SIG-M5 (cell line): ENCODE measurements at regions not wholly inside any gene's neighbourhood (a gene's known extent, or its start where the extent isn't known, plus 50 kb on each side); places are given as distances from the start of the nearest gene placed in this dataset.
A peak's percentile ranks its signal among the peaks of the same experiment; 100 is the strongest.
"Not testable (repeated sequence)": the region's sequence is repeated elsewhere in the genome, so short reads cannot be mapped to it uniquely, and the experiment has no call there.

Source experiments
- DNase-seq: peaks from one replicate; lab custom pipeline; 2025; lab: John Stamatoyannopoulos, UW

DNA sequence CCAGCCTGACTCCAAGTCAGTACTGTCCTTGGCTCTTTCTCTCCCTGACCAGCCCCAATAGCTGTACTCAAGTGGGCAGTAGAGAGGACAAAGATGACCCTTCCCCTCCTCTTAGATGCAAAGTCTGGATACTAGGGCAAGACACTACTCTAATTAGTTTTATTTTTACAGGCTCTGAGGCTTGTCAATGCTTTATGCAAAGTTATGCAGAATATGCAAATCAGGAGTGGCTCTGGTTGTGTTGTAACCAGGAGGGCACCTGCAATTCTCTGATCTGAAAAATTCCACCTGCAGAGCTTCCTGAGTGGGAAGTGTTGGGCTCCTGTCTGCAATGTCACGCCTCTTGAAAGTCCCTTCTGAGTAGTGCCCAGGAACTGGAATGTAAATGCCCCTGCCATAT, 201.5 kb downstream of the RGS3 start:
- no peak for DNase-seq

DNA sequence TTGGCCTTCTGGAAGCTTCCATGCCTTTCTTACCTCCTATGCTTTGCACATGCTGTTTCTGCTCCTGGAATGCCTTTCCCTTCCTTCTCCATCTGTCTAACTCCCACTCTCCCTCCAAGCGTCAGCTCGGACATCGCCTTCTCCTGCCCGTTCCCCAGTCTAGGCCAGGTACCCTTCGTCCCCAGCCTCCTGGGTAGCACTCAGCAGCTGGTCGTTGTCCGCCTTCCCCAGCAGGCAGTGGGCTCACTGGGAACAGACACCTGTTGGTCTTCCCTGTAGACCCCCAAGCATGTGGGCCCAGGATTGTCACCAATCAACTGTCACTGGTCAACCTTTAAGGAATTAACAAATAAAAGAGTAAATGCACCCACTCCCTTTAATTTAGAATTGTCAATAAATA, 202.2 kb downstream of the RGS3 start:
- DNase-seq = no peak

DNA sequence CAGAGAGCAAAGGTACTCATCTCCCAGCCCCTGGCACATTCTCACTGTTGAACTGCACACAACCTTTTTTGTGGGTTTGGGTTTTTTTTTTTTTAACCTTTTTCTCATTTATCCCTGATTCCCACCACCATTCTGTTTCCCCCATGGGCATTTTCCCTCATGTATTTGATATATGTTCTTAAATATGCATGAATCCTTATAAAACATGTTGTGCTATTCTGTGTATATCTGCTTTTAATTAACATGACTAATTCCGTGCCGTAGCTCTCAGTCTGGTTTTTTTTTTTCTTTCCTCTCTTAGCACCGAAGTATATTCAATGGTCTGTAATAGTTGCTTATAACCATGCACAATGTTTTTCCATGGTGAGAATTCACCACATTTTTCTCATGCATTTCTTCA, 204.5 kb downstream of the RGS3 start:
- no peak for DNase-seq

DNA sequence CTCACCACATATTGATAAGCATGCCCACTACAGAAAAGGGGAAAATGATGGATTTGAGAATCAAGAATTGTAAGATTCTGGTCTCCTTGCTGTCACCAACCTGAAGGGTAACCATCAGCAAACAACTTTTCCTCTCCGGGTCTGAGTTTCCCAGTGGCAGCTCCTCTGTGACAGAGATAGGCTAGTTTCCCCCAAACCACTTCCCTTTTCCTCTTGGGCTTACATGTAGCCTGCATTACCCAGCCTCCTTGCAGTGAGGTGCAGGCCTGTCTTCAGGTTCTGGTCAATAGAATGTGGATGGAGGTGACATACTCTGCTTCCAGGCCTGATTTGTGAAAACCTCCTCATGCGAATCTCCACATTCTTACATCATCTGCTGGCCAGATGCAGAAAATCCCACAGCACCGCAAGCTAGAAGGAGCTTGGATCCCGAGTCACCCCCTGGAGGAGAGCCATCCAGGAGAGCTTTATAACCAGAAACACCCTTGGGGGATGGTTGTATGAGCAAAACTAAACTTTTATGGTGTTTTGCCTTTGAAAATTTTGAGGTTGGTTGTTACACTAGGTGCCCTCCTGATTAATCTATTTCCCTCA, 206.1 kb downstream of the RGS3 start:
- DNase-seq = no peak

DNA sequence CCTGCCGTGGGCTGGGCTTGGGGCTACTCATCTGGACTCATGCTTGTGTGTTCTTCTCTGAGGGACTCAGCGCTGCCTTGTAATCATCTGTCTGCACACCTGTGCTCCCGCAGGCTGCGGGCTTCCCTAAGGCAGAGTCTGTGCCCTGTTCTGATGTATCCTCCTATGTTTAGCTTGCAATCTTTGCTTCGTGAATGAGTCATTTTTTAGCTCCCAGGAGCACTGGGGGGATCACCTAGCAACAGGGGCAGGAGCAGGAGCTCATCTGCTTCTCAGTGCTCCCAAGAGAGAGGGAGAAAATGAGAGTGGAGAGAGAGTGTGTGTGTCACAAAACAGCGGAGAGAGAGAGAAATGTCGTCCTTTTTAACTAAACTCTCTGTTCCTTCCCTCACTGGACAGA, 202.4 kb upstream of the ZNF618 start:
- DNase-seq = no peak

DNA sequence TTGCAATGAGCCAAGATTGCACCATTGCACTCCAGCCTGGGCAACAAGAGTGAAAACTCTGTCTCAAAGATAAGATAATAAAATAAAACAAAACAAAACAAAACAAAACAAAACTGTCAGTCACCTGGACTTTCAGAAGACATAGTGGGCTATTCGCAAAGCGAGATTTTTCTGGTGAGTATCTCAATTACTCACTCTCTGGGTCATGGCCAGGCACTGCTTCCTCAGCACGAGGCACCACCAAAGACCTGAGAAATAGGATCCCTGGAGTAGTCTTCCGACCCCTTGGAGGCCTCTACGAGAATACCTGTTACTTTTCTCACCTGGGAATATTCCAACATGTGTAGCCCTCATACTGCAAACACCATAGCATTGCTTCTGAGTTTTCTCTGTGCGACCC, 201.7 kb upstream of the ZNF618 start:
- DNase-seq = no peak

DNA sequence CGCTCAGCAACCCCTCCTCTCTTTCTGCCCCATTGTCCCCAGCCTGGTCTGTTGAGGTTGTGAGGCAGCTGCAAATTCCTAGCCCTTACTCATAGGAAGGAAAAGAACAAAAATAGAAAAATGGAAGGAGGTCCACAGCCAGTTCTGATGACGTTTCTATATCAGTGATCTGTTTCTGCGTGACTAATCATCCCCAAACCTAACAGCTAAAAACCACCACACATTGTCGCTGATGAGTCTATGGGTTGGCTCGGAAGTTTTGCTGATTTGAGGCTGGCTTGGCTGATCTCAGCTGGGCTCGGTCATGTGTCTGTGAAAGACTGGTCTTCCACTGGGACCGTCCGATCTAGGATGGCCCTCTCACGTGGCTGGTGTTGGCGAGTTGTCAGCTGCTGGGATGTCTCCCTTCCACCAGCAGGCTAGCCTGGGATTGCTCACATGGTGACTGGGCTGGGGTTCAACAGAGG, 200.6 kb upstream of the ZNF618 start:
- DNase-seq = peak; percentile 66

DNA sequence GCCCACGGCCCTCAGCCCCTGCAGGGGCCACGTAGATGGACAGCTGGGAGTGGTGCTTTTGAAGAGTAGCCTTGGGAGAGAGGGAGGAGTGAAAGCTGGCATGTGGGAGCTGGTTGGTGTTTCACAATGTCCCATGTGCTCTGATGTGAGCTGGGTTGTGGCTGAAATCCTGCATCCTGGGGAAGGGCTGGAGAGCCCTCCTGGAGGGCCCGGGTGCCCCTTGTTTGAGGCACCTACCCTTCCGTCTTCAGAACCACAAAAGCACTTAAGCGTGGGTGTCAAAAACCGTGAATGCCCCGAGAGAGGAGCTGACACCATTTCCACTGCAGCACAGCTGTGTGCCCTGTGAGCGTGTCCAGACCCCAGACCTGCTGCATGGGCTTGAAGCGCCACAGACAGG, 199.1 kb upstream of the ZNF618 start:
- no peak for DNase-seq

DNA sequence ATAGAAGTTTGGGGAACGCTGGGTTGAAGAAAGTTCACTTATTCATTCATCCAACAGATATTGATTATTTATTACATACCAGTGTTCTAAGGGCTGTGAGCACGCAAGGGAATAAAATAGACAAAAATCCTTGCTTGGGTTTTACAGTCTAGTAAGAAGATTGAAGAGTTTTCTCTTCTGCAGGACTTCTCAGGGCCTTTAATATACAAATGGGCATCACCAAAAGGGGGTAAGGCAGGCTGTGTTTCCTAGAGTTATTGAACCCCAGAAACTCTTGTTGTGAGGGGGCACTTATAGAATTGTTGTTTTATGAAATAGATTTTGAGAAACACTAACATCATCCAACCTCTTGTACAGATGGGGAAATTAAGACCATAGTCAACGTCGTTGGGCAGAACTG, 198.5 kb upstream of the ZNF618 start:
- no peak for DNase-seq

DNA sequence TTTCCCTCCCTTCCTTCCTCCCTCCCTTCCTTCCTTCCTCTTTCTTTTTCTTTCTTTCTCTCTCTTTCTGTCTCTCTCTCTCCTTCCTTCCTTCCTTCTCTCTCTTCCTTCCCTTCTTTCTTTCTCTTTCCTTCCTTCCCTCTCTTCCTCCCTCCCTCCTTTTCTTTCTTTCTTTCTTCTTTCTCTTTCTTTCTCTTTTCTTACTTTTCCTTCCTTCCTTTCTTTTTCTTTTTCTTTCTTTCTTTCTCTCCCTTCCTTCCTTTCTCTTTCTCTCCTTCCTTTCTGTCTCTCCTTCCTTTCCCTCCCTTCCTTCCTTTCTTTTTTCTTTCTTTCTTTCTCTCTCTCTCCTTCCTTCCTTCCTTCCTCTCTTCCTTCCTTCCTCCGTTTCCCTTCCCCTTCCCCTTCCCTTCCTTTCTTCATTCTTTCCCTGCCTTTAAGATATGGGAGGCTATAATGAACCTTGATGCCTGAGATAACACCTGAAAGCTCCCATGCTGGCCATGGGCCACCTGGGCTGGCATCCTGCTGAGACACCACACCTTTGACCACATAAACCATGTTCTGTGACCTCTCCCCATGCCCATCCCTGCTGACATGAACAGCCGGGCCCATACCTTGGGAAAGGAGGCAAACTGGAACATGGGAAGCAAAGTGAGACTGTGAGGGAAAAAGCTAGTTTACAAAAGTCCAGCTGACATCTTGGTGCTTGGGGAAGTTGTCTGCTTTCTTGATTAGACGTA, 197.8 kb upstream of the ZNF618 start:
- no peak for DNase-seq

DNA sequence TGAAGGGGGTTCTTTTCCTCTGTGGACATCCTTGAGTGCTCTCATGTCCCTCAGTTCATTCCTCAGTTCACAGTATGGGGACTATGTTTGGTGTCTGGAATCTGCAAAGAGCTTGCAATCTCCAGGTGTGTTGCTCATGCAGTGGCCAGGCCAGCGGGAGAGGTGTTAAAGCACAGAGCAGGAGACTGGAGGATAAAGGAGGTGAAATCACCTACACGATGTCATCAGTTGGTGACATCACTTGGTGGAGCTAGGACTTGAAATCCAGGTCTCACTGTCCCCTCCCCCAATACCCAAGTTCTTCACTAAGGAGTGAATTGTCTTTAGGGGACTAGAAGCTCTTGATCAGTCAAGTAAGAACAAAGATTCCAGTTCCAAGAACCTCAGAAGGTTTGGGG, 197.3 kb upstream of the ZNF618 start:
- no peak for DNase-seq

DNA sequence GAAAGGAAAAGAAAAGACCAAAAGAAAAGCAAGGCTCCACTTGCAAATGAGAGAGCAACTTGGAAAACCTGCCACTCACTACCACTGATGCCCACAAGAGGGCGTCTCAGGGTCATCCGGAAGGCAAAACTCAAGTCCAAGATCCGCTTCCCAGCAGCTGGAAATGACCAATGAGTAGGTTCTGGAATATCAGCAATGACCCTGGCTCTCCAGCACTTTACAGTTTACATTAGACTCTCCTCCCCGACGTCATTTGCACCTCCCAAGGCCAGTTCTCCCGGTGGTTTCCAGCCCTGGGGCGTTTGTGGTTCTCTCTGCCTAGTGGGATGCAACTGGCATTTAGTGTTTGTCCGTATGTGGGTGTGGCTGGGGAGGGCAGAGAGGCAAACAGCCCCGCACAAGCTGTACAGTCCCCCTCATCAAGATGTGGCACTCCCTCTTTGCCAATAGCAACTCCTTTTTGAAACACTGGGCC, 193.8 kb upstream of the ZNF618 start:
- no peak for DNase-seq

DNA sequence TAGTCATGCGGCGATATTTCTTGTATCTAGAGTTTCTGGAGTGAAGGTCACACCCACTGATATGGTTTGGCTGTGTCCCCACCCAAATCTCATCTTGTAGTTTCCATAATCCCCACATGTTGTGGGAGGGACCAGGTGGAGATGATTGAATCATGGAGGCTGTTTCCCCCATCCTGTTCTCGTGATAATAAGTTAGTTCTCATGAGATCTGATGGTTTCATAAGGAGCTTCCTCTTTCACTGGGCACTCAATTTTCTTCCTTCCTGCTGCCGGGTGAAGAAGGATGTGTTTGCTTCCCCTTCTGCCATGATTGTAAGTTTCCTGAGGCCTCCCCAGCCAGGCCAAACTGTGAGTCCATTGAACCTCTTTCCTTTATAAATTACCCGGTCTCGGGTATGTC, 190.5 kb upstream of the ZNF618 start:
- not testable (repeated sequence) for DNase-seq

DNA sequence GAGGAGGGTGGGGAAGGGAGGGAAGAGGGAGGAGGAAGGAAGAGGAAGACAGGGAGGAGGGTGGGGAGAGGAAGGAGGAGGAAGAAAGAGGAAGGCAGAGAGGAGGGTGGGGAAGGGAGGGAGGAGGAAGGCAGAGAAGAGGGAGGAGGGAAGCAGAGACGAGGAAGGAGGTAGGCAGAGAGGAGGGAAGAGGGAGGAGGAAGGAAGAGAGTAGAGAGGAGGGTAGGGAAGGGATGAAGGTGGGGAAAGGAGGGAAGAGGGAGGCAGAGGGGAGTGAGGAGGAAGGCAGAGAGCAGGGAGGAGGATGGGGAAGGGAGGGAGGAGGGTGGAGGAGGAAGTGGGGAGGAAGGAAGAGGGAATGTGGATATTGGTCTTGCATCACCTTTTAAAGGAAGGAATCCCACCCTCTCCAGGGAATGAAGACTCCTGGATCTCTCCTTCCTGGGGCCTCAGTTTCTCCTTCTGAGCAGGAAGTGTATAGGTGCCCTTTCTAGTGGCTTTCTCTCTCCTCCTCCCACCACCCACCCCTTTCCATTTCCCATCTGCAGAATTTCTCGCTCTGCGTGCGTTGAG, 188.9 kb upstream of the ZNF618 start:
- no peak for DNase-seq

DNA sequence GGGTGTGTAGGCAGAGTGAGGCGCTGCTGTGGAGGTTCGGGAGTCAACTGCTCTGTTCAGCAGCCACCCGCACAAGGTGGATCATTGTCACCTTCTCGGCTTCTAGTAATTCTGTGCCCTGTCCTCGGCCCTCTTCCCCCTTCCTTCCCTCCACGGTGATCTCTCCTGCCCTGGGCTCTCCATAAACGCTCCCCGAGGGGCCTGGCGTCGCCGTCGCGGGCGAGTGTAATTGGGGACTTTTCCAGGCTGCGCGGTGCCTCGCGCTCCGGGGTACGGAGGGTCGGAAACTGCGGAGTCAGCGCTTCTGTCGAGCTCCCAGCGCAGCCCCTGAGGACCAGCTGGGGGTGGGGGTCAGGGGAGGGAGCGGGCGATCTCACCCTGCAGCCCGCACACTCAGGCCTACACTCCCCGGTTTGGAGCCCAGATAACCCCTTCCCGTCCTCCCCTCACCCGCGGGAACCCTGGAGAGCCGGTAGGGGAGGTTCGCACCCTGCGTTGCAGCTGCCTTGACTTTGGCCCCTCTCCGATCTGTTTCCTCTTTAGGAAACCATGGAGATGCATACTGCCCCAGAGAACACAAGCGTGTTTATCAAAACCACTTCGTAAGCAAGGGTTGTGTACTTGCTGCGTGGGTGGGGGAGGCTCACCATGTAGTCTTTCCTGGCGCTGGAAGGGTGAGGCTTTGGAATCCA, 188.3 kb upstream of the ZNF618 start:
- no peak for DNase-seq

DNA sequence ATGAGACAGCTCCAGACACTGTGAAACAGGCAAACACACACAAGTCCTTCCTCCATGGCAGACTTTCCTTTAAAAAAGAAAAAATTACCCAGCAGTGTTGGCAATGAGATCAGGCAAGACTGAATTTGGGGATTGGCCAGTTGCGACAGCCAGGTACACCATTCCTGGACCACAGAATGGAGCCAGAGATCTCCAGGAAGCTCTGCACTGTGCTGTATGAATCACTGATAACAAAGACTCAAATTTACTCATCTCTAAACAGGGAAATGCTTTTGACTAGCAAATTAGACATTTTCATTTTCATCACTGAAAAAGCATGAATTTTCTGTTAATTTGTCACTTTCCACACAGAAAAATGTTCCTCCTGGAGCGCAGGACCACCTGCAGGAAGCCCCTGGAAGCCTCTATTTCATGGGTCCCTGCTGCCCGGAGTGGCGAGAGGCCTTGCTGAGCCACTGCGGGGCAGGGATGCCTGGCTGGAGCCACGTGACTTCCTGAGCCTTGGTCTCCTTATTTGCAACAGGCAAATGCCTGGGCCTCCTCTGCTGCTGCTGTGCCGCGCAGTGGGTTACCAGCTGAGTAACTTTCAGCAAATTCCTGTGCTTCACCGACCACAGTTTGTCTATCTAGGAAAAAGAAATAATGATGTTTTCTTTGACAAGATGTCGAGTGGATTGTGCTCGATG, 185.9 kb upstream of the ZNF618 start:
- DNase-seq = no peak

DNA sequence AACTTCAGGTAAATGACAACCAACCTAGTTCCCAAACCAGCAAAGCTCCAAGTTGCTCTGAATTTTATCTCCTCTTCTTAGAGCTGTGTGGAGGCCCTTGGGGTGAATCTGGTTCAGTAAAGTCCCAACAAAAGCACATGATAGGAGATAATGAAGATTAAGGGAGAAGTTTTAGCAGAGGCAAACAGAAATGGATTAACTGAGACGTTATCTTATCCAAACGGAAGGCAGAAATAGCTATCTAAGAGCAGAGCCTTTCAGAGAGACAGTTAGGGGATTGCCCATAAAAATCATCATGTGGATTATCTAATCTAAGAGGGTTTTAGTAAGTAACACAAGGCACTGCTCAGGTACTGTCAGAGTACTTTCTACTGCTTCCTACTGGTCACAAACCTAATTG, 183.9 kb upstream of the ZNF618 start:
- no peak for DNase-seq

DNA sequence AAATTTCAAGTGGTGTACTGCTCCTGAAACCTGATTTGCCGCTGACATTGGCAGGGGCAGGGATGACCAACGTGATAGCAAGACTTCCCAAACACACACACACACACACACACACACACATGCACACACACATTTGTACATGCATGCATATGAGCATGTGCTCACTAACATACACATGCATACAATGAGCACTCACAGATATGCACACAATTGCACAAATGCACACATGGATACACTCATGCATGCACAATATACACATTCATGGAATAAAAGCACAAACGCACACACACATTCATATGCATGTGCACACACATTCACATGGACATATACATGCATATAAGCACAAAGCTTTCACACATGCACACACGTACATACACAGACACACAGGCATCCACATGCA, 181.2 kb upstream of the ZNF618 start:
- DNase-seq = no peak

DNA sequence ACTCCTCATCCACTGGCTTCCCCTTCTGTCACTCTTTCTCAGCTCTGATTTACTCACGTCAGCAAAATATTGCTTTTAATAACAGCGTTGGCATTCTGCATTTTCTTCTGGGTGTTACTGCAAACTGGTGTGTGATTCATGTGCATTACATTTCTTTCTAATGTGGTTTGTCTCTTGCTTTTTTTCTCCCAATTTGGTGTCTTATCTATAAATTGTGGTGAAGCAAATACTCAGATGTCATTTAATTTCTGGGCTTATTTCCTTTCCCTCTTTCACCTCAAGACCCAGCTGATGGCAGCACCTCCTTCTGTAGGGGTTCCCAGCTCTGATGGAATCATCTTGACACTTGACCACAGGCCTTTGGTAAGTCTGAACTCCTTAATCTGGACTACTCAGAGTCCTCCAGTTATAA, 180.7 kb upstream of the ZNF618 start:
- no peak for DNase-seq

DNA sequence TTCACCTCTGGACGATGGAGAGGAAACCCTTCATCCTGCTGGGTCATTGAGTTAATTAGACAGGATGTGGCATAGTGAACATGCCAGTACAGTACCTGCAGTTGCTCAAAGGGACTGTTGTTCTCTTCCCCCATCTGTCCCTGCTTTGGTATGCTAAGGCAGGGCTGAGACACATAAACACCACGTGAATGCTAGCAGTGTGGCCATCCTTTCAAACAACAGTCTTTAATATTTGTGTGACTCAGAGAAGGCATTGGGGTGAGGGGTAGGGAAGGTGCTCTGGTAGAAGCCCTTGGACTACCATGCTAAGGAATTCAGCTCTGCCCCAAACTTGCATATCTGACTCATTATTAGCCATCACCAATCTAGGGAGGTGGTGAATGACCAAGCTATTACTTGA, 180.2 kb upstream of the ZNF618 start:
- DNase-seq = no peak

DNA sequence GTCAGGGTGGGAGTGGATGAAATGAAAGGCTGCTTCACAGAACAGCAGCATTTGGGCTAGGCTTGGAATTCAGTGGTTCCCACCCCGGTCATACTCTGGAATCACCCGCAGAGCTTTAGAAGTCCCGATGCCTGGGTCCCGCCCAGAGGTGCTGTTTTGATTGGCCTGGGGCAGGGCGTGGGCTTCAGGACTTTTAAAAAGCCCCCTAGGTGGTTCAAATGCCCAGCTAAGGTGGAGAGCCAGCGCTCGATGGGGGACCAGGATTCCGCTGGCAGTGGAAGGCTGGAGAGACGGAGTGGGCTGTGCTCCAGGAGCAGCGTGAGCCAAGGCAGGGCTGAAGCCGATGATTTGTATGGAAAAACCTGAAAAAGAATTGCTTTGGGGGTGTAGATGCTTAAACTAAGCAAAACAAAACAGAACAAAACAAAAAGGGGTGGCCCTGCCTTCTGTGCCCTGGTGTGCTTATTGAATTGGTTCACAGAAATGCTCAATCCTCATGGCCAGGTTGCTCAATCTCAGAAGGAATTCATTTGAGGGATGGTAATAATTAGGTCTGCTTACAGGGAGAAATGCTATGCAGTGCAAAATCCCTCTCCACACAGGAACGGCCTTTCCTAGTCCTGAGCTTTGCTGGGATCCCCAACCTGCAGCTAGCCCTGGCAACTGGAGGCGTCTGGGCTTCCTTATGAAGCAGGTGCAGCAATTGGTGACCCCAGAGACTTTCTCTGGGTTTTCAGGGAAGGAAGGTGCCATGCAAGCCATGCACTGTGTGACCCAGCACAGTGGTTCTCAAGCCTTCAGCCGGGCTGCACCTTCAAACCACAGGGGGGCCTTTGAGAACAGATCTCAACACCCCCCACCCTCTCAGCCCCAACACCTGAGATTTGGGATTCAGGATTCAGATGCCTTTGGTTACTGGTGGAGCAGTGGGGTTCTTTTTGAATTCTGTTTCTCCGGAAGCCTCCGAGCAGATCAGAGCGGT, 174.0 kb upstream of the ZNF618 start:
- DNase-seq = no peak
